Forelimb muscle (tissue), 1 donor: ENCODE measurements at regions not wholly inside any gene's neighbourhood (a gene's known extent, or its start where the extent isn't known, plus 50 kb on each side); places are given as distances from the start of the nearest gene placed in this dataset.
"Not testable (repeated sequence)": the region's sequence is repeated elsewhere in the genome, so short reads cannot be mapped to it uniquely, and the experiment has no call there.

Experiments used
- DNase-seq: peaks from one replicate; pipeline ENCODE4 v3.0.0-alpha.2; 2013; ENCODE audit warnings: low read depth

DNA sequence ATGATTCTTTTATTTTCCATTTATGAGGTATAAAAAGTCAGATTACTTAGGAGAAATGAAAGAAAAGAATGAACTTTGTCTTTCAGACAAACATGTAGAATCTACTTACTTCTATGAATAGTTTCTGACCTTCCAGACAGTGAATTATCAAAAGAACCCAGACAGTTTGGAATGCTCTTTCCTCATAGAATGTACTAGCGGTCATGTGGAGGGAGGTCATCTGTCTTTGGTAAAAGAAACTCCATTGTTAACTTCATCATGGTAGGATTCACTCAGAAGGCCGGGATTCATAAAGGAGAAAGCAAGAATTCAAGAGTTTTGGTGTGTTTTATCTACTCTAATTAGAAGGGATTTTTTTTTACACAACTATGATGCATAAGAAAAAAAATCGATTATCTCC is 144.8 kb upstream of the ZNF804B start:
- no peak for DNase-seq

DNA sequence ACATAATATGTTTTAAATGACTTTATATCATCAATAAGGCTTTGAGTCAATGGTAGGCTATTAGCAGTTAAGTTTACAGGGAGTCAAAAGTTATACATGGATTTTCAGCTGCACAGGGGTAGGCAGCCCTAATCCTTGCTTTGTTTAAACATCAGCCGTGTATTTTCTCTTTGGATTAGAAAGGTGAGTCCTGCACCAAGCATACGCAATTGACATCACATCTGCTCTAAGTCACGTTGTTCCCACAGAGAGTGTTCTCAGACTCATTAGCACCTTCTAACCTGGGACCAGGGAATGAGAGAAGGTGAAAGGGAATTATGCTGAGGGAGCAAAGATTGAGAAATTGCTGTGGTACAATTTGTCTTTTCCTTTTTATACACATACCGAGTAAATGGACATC is 148.6 kb upstream of the ZNF804B start:
- no peak for DNase-seq

- DNase-seq, result no peak
These were observed 158.8 kb upstream of the ZNF804B start for GRCh38 chr7:88600695-88601094.

DNA sequence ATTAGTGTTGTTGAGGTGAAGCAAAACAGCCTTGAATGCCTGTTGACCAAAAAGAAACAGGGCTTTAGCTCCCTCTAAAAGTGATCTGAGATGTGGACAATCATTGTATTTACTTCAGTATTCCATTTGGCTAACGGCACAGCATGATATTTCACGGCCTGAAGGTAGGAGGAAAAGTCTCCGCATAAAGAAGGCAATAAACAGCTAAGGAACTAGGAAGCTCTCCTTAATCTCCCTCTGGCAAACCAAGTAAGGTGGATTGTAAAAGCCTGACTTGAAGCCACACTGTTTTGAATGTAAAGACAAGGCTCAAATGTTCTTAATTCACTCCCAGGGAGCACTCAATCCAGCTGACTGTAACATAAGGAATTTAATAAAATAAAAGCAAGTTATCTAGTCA is 160.0 kb upstream of the ZNF804B start:
- no peak for DNase-seq

DNA sequence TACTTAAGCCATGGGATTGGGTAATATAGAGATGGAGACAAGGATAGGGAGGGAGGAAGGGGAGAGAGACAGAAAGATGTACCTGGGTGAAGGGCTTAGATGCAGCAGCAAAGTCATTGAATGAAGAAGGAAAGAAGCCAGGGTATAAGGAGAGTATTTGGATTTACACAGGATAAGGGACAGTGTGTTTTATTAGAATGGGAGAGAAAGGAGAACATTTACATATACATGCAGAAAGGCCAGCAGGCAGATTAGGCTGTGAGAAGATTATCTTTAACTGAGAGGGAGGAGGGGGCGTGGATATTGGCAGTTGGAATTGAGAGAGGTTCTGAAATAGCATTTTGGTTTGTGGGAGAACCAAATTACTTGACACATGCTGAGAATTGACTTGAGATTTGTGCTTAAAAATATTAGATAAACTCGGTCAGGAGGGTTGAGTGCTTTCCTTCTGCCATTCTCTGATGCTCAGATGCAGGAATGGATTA is 161.5 kb upstream of the ZNF804B start:
- no peak for DNase-seq

- DNase-seq, result no peak
These were observed 168.5 kb upstream of the ZNF804B start for GRCh38 chr7:88590963-88591362.

DNA sequence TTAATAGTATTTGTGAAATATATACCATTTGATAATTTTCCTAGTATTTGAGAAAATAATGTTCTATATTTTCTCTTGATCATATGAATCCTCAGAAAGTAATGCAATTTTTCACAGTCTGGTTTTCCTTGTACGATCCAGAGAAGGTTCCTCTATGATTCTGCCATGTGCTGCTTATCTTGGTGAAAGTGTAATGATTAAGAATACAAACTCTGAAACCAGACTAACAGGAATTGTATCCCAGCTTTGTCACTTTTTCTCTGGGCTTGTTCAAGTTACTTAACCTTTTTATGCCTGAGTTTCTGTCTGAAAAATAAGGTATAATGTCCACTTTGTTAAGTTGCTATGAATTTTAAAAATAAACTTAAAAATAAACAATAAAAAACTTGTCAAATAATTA is 169.6 kb upstream of the ZNF804B start:
- DNase-seq, result no peak

- DNase-seq, result no peak
These were observed 172.6 kb upstream of the ZNF804B start for GRCh38 chr7:88586890-88587289.

DNA sequence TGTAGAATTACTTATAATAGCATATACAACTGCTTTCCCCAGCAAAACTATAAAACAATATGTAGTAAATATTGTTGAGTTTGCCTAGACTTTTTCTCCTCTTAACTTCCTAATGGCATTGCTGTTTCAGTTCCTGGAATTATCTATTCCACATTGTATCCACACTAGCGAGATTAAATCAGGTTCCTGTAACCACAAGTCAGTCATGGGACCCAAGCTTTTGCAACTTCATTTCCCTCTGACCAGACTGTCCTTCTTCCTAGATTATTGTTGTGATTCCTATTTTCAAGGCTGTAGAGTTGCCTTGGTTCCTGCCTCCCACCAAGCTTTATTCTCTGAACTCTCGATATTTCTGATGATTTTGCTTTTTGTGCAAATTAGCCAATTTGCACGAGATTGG is 173.3 kb upstream of the ZNF804B start:
- no peak for DNase-seq

- no peak for DNase-seq
These were observed 182.8 kb upstream of the ZNF804B start for GRCh38 chr7:88576720-88577119.

DNA sequence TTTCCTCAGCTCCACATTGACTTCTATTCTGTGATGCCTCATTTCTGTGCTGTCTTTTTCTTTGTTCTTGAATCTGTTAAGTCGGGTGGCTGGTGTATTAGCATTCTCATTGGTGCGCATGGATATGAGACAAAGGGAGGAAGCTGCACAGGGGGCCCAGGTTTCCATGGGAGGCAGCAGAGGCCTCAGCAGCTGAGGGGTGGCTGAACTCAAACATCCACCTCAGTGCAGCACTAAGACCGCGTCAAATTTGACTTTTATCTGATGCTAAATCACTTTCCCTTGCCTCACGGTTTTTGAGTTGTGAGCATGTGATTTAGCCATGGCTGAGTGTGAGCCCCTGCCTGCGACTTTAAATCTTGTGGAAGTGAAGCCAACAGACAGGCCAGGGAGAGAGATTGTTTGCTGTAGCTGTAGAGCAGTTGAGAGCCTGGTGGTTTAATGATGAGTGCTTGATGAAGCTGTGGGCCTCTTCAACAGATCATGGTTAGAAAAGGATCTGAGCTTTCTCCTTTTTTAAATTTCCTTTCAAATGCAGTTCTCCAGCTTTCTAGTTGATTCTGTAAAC is 193.3 kb upstream of the ZNF804B start:
- no peak for DNase-seq

DNA sequence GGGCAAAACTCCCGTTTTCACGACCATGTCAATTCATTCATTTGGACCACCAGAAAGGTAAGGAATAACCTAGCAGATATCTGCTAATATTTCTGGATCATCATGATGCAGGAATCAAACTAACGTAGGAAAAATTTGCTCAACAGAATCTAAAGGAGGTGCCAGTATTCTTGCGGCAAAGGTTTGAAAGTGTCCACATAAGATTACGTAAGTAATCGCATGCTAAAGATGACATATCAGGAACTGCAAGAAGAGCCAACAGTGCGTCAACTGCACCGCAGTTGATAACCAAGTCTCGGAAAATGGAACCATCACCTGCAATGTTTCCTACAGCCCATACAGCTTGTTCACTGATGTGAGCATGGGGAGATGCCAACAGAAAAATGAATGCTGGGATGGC is 194.1 kb upstream of the ZNF804B start:
- no peak for DNase-seq

GRCh38 chr7:88556441-88556840 is 203.1 kb upstream of the ZNF804B start:
- DNase-seq, result not testable (repeated sequence)

GRCh38 chr7:88554847-88555246 is 204.7 kb upstream of the ZNF804B start:
- not testable (repeated sequence) for DNase-seq

GRCh38 chr7:88548399-88548798 is 211.1 kb upstream of the ZNF804B start:
- no peak for DNase-seq

DNA sequence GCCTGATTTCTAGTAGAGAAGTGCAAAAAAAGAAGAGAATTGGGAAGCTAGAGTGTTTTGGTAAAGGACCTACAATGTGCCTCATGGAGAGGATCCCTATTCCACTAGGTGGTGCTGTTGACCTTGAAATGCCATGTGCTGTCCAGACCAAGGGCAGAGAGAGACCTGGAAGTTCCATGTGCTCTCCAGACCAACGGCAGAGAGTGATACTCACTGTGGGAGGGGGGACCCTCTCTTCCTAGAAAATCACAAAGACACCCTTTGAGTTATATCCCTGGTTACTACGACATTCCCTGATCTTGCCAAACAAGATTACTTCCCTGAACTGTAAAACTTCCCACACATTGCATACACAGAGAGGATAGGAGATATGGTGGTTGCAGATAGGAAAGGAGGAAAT is 212.7 kb upstream of the ZNF804B start:
- DNase-seq, result no peak

DNA sequence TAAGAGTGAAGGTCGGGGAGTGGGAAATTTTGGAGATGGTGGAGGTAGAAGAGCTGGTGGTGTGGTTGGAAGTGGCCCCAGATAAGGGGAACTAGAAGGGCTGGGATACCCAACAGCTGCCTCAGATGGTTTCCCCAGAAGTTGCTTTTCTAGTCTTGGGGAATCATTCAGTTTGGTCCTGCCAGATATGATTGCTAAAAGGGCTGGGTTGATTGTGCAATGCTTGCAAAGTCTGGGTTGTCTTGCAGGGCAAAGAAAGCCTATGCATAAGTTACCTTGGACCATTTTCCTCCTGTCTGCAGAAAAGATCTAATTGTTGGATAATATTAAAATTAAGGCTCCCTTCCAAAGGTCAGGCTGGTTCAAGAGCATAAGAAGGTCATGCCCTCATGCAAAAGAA is 213.8 kb upstream of the ZNF804B start:
- DNase-seq, result no peak

DNA sequence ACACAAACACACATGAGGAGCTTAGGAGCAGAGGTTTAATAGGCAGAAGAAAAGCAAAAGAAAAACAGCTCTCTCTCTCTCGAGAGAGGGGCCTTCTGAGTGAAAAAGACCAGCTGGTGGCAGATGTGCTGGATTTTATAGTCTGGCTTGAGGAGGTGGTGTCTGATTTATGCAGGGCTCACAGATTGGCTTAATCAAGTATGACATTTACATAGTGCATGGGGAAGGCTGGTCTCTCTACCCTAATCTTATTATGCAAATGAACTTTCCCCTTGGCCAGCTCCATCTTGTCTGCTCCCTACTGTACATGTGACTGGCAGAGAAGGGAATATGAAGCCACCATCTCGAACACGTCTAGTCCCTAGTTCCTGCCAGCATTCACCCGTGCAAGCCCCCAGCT is 219.5 kb upstream of the ZNF804B start:
- DNase-seq, result no peak

DNA sequence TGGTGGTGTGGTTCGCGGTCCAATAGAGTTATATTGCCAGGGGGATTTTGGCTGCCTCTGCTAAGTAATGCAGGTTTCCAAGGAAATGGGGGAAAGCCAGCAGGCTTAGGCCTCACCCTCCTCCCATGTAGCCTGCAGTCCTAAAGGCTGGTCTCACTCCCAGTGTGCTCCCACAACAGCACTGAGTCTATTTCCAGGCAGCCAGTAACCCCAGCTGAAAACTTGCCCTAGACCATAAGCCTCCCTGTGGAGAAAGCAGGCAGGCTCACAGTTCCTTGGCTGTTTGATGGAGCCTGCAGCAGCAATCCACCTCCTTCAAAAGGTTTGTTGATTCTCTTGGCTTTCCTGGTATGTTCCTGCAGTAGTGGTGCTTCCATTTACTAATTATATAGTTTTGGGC is 220.0 kb upstream of the ZNF804B start:
- DNase-seq, result no peak

- DNase-seq, result no peak
These were observed 217.0 kb upstream of the STEAP4 start for GRCh38 chr7:88523645-88524044.

DNA sequence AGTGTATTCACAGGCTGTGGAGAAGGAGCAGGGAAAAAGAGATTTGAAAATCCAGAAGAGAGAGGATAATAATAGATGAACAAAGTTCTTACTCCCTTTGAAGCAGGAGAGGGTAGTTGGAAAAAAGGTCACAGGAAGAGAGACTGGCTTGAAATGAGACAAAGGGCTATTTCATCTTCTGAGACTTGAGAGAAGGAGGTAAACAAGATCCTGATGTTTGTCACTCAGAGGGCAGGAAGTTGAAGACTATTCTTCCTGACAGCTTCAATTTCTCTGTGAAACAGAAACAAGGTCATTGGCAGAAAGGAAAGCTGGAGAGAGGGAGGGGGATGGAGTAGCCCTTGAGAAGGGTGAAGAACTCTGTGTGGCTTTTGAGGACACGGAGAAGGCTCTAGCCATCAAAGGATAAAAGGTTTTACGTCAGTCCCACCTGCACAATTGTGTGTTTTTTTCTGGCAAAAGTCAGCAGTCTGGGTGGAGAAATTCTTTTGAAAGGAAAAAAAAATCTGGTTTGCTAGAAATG is 216.1 kb upstream of the STEAP4 start:
- no peak for DNase-seq

DNA sequence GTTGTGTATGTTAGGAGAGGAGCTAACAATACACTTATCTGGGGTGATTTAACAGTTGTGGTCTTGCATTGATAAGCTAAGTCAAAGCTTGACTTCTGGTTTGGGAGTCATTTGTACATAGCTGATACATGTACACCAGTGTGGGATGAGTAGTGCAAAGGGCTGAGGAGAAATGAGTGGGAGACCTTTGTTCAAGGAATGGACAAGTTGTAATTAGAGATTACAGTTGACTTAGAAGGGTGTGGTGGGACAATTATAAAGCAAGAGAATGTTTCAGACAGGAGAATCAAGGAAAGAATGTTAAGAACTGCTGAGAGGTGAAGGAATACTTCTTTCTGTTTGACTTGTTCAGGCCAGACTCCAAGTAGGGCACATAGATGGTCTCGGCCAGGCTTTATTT is 209.7 kb upstream of the STEAP4 start:
- no peak for DNase-seq

DNA sequence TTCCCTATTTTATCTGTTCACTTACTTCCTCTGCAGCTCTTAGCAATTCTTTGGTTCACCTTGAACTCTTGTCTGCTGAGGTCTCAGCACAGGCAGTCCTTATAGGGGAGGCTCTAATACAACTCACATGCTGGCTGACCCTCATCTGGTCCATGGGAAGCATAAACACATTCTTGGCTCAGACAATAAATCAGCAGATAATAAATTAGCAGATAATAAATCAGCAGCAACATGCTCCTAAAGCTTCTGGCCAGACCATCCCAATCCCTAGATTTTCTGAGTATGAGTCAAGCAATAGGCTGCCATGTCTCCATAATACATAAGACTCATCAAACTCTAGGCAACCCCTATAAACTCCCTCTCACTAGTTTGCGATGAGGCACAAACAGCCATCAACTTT is 208.6 kb upstream of the STEAP4 start:
- no peak for DNase-seq

DNA sequence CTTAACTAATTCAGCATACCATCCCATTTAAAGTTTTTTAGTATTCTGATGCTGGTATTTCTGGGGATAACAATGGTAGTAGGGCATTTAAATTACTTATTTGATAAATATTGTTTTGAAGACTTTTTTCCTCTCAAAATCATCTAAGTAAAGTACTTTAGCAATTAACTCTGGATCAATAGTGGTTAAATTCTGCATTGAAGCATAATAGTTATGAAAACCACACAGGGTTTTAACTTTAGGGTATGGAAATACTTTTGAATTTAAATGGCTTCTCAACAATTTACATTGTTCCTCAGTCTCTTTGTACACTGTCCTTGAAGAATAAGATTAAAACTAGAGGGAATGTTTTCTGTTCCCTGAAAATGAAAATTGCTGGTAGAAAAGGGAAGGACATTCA is 202.6 kb upstream of the STEAP4 start:
- DNase-seq, result no peak
